Left cardiac atrium (tissue), 4 donors: ENCODE measurements at regions not wholly inside any gene's neighbourhood (a gene's known extent, or its start where the extent isn't known, plus 50 kb on each side); places are given as distances from the start of the nearest gene placed in this dataset.

ENCODE experiments used
- ATAC-seq, 2 donors: fragments of 200-7000 bp; cut with Tn5 transposase; one replicate each; pipeline ENCODE4 v1.9.1; 2020; ENCODE audit warnings: mild to moderate bottlenecking in 2 of 2, moderate library complexity in 2 of 2
- DNase-seq: peaks from one replicate; pipeline ENCODE4 v3.0.0-alpha.2; 2020
- intact Hi-C, 2 donors: fragments of 100-400 bp; cut with DNase I; formaldehyde crosslinking; loops; one replicate each; pipeline versions ENCODE4 v1.14.1 to v1.15.1; 2022 to 2023
- donor health status: DM: no; HTN: yes; CAD: no.
- donor health status: DM: no; HTN: yes; CAD: no; lungs with severe emphysema.
- donor health status: DM: yes; HTN: yes; CAD: no.
- donor health status: Dilated cardiomyopathy.

- DNase-seq, result no peak
- ATAC-seq, result no peak
- intact Hi-C loops, result no loop called here
Observed at GRCh38 chr4:189414021-189414420, 526.7 kb upstream of the FRG1 start.

- no peak for ATAC-seq
- intact Hi-C loops, result no loop called here
- no peak for DNase-seq
Observed at GRCh38 chr4:189420572-189420971, 520.1 kb upstream of the FRG1 start.

GRCh38 chr4:189436207-189436606 lies 504.5 kb upstream of the FRG1 start:
- intact Hi-C loops, result no loop called here
- ATAC-seq, result no peak
- DNase-seq, result no peak

GRCh38 chr4:189440716-189441115 lies 500.0 kb upstream of the FRG1 start:
- intact Hi-C loops, result no loop called here
- ATAC-seq (no peak), DNase-seq (no peak)

GRCh38 chr4:189443341-189443740 lies 497.3 kb upstream of the FRG1 start:
- intact Hi-C loops, result no loop called here
- DNase-seq (no peak), ATAC-seq (no peak)

GRCh38 chr4:189445613-189446012 lies 495.1 kb upstream of the FRG1 start:
- ATAC-seq (no peak), DNase-seq (no peak)
- intact Hi-C loops, result no loop called here

- intact Hi-C loops, result no loop called here
- no peak for DNase-seq
- no peak for ATAC-seq
Observed at GRCh38 chr4:189463734-189464133, 476.9 kb upstream of the FRG1 start.

GRCh38 chr4:189494407-189494806 lies 446.3 kb upstream of the FRG1 start:
- DNase-seq (no peak), ATAC-seq (no peak)
- intact Hi-C loops, result no loop called here

- intact Hi-C loops, result no loop called here
- DNase-seq (no peak), ATAC-seq (no peak)
Observed at GRCh38 chr4:189497516-189497915, 443.2 kb upstream of the FRG1 start.

- intact Hi-C loops, result no loop called here
- DNase-seq (no peak), ATAC-seq (no peak)
Observed at GRCh38 chr4:189497996-189498395, 442.7 kb upstream of the FRG1 start.

- ATAC-seq, result no peak
- DNase-seq, result no peak
- intact Hi-C loops, result no loop called here
Observed at GRCh38 chr4:189498457-189498856, 442.2 kb upstream of the FRG1 start.

GRCh38 chr4:189499696-189500095 lies 441.0 kb upstream of the FRG1 start:
- intact Hi-C loops, result no loop called here
- DNase-seq (no peak), ATAC-seq (no peak)

GRCh38 chr4:189500970-189501369 lies 439.7 kb upstream of the FRG1 start:
- ATAC-seq (no peak), DNase-seq (no peak)
- intact Hi-C loops, result no loop called here

GRCh38 chr4:189502841-189503435 lies 437.7 kb upstream of the FRG1 start:
- intact Hi-C loops, result no loop called here
- DNase-seq, result no peak
- no peak for ATAC-seq

GRCh38 chr4:189504220-189504619 lies 436.5 kb upstream of the FRG1 start:
- DNase-seq (no peak), ATAC-seq (no peak)
- intact Hi-C loops, result no loop called here

- ATAC-seq (no peak), DNase-seq (no peak)
- intact Hi-C loops, result no loop called here
Observed at GRCh38 chr4:189505380-189505779, 435.3 kb upstream of the FRG1 start.

- DNase-seq (no peak), ATAC-seq (no peak)
- intact Hi-C loops, result no loop called here
Observed at GRCh38 chr4:189506080-189506479, 434.6 kb upstream of the FRG1 start.

GRCh38 chr4:189507060-189507459 lies 433.6 kb upstream of the FRG1 start:
- intact Hi-C loops, result no loop called here
- ATAC-seq, result no peak
- no peak for DNase-seq

GRCh38 chr4:189510601-189511000 lies 430.1 kb upstream of the FRG1 start:
- intact Hi-C loops, result no loop called here
- no peak for ATAC-seq

GRCh38 chr4:189511581-189511980 lies 429.1 kb upstream of the FRG1 start:
- ATAC-seq, result no peak
- intact Hi-C loops, result no loop called here
- DNase-seq, result no peak

More at GRCh38 chr4:189510601-189511000, 430.1 kb upstream of the FRG1 start:
- DNase-seq, result no peak

GRCh38 chr4:189513421-189513820 lies 427.3 kb upstream of the FRG1 start:
- DNase-seq, result no peak
- intact Hi-C loops, result no loop called here
- ATAC-seq, result no peak

GRCh38 chr4:189514209-189514608 lies 426.5 kb upstream of the FRG1 start:
- ATAC-seq (no peak), DNase-seq (no peak)
- intact Hi-C loops, result no loop called here
